ENCODE measurements at regions not wholly inside any gene's neighbourhood (a gene's known extent, or its start where the extent isn't known, plus 50 kb on each side); places are given as distances from the start of the nearest gene placed in this dataset.

DNA sequence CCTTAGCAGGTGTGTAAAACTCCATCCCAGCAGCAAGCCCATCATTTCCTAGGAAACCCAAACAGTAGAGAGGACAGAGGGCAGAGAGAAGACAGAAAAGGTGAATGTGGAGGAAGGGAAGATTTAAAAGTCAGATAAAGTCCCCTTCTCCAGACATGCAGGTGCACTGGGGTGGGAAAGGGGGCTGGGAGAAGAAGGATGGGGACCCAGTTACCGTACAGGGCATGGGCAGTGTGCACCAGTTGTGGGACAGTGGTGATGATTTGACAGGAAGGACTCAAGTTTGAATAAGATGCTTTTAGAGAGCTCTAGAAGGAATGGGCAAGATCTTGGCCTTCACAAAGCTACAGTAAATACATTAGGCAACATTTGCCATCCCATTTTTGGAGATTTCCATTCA lies 110.7 kb upstream of the PLXNA4 start:
- TF ChIP-seq, protein P1, sequence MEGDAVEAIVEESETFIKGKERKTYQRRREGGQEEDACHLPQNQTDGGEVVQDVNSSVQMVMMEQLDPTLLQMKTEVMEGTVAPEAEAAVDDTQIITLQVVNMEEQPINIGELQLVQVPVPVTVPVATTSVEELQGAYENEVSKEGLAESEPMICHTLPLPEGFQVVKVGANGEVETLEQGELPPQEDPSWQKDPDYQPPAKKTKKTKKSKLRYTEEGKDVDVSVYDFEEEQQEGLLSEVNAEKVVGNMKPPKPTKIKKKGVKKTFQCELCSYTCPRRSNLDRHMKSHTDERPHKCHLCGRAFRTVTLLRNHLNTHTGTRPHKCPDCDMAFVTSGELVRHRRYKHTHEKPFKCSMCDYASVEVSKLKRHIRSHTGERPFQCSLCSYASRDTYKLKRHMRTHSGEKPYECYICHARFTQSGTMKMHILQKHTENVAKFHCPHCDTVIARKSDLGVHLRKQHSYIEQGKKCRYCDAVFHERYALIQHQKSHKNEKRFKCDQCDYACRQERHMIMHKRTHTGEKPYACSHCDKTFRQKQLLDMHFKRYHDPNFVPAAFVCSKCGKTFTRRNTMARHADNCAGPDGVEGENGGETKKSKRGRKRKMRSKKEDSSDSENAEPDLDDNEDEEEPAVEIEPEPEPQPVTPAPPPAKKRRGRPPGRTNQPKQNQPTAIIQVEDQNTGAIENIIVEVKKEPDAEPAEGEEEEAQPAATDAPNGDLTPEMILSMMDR (conservative IDR thresholded peaks at IDR 0.05; ENCODE audit: low read depth in 2 of 2) = no peak
- TF ChIP-seq, protein P2, sequence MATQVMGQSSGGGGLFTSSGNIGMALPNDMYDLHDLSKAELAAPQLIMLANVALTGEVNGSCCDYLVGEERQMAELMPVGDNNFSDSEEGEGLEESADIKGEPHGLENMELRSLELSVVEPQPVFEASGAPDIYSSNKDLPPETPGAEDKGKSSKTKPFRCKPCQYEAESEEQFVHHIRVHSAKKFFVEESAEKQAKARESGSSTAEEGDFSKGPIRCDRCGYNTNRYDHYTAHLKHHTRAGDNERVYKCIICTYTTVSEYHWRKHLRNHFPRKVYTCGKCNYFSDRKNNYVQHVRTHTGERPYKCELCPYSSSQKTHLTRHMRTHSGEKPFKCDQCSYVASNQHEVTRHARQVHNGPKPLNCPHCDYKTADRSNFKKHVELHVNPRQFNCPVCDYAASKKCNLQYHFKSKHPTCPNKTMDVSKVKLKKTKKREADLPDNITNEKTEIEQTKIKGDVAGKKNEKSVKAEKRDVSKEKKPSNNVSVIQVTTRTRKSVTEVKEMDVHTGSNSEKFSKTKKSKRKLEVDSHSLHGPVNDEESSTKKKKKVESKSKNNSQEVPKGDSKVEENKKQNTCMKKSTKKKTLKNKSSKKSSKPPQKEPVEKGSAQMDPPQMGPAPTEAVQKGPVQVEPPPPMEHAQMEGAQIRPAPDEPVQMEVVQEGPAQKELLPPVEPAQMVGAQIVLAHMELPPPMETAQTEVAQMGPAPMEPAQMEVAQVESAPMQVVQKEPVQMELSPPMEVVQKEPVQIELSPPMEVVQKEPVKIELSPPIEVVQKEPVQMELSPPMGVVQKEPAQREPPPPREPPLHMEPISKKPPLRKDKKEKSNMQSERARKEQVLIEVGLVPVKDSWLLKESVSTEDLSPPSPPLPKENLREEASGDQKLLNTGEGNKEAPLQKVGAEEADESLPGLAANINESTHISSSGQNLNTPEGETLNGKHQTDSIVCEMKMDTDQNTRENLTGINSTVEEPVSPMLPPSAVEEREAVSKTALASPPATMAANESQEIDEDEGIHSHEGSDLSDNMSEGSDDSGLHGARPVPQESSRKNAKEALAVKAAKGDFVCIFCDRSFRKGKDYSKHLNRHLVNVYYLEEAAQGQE (IDR thresholded peaks at IDR 0.05; ENCODE audit: unreplicated experiment) = no peak
- TF ChIP-seq POLR2AphosphoS5 (IDR thresholded peaks at IDR 0.05; ENCODE audit: low read depth) = no peak

All from GM23338 (cell line).